B cell (primary cell): ENCODE measurements at regions not wholly inside any gene's neighbourhood (a gene's known extent, or its start where the extent isn't known, plus 50 kb on each side); places are given as distances from the start of the nearest gene placed in this dataset.

Source experiments
- ATAC-seq: fragments of 200-7000 bp; cut with Tn5 transposase; one replicate; pipeline ENCODE4 v1.10.0; 2021; ENCODE audit warnings: low read depth, mild to moderate bottlenecking, moderate number of reproducible peaks, moderate library complexity
- CTCF ChIA-PET: fragments of 350-600 bp; sonication (Branson Sonifier 250); formaldehyde crosslinking; loops from one replicate; lab custom pipeline; 2021; ENCODE audit warnings: antibody characterized with exemption, inconsistent platforms; lab: Charles Lee
- POLR2A ChIA-PET: fragments of 350-600 bp; sonication (Branson Sonifier 250); formaldehyde crosslinking; loops from one replicate; lab custom pipeline; 2021; ENCODE audit warnings: antibody characterized with exemption; lab: Charles Lee
- DNase-seq: peaks from one replicate; pipeline ENCODE4 v3.0.0; 2013
- H2AFZ ChIP-seq: 2 replicates; pipeline ENCODE4 v1.6.1; 2012; ENCODE audit warnings: mild to moderate bottlenecking, low read depth, low read length; ENCODE audit not compliant: insufficient read depth, poor library complexity, severe bottlenecking
- H3K27ac ChIP-seq, 2 donors: 1 replicate in 1 of 2; 2 replicates in 1 of 2; pipeline ENCODE4 v1.5.1; 2012 to 2013; ENCODE audit warnings: low read length in 2 of 2, mild to moderate bottlenecking in 2 of 2, moderate library complexity in 1 of 2
- H3K27me3 ChIP-seq, 4 experiments: fragments of 200-600 bp in 1 of 4; sonication (generic) in 1 of 4; replicated peaks in 1 of 4; 1 replicate in 2 of 4; 2 replicates in 2 of 4; pipeline versions ENCODE4 v1.6.1 to v1.7.0; 2013 to 2016; ENCODE audit warnings: low read length in 3 of 4, mild to moderate bottlenecking in 2 of 4, mixed read lengths in 1 of 4, moderate library complexity in 1 of 4; ENCODE audit not compliant: insufficient read depth in 4 of 4, control insufficient read depth in 3 of 4; ENCODE audit errors: control extremely low read depth in 1 of 4
- H3K36me3 ChIP-seq, 2 experiments: replicated peaks in 1 of 2; 1 replicate in 1 of 2; 2 replicates in 1 of 2; pipeline versions ENCODE4 v1.6.1 to v1.7.1; 2013; ENCODE audit warnings: low read length in 1 of 2; ENCODE audit not compliant: insufficient read depth in 2 of 2, control insufficient read depth in 1 of 2; ENCODE audit errors: control extremely low read depth in 1 of 2, extremely low read depth in 1 of 2
- H3K4me1 ChIP-seq, 2 donors: fragments of 200-600 bp in 1 of 2; sonication (generic) in 1 of 2; 1 replicate in 1 of 2; 2 replicates in 1 of 2; pipeline versions ENCODE4 v1.5.1 to v1.6.1; 2013 to 2017; ENCODE audit warnings: low read length in 2 of 2; ENCODE audit not compliant: control insufficient read depth in 2 of 2, insufficient read depth in 2 of 2
- H3K4me2 ChIP-seq: replicated peaks from 2 replicates; pipeline ENCODE3; 2012; ENCODE audit warnings: mild to moderate bottlenecking, low read depth, low read length; ENCODE audit not compliant: poor library complexity, severe bottlenecking
- H3K4me3 ChIP-seq, 5 experiments: fragments of 200-600 bp in 1 of 5; sonication (generic) in 1 of 5; 1 replicate in 3 of 5; 2 replicates in 2 of 5; pipeline versions ENCODE4 v1.5.1 to v1.7.0; 2011 to 2016; ENCODE audit warnings: low read length in 4 of 5, mild to moderate bottlenecking in 4 of 5, low read depth in 2 of 5, control low read depth in 1 of 5, moderate library complexity in 1 of 5; ENCODE audit not compliant: insufficient read depth in 1 of 5; ENCODE audit errors: control extremely low read depth in 1 of 5, extremely low read depth in 1 of 5
- H3K79me2 ChIP-seq: fragments of 200-600 bp; sonication (generic); one replicate; pipeline ENCODE4 v1.6.0; 2016; ENCODE audit warnings: low read length; ENCODE audit not compliant: control insufficient read depth, insufficient read depth
- H3K9ac ChIP-seq: fragments of 200-600 bp; sonication (generic); 2 replicates; pipeline ENCODE4 v1.6.1; 2017; ENCODE audit warnings: mild to moderate bottlenecking, low read length, moderate library complexity
- H3K9me3 ChIP-seq, 3 donors: one replicate each; pipeline versions ENCODE4 v1.6.1 to v1.7.1; 2013; ENCODE audit warnings: low read length in 2 of 3; ENCODE audit not compliant: control insufficient read depth in 2 of 3, insufficient read depth in 1 of 3; ENCODE audit errors: control extremely low read depth in 1 of 3
- H4K20me1 ChIP-seq: 2 replicates; pipeline ENCODE4 v1.6.0; 2012; ENCODE audit warnings: mild to moderate bottlenecking, low read length; ENCODE audit not compliant: insufficient read depth, control insufficient read depth, poor library complexity, severe bottlenecking
- H3K27ac Mint-ChIP-seq: one replicate; pipeline ENCODE4 v1.8.0; 2021; ENCODE audit warnings: mixed read lengths
- H3K27me3 Mint-ChIP-seq: one replicate; pipeline ENCODE4 v1.8.0; 2021; ENCODE audit warnings: mixed read lengths
- H3K4me1 Mint-ChIP-seq: one replicate; pipeline ENCODE4 v1.8.0; 2021; ENCODE audit warnings: mixed read lengths
- H3K4me3 Mint-ChIP-seq: one replicate; pipeline ENCODE4 v1.8.0; 2021; ENCODE audit warnings: mixed read lengths
- H3K9me3 Mint-ChIP-seq: one replicate; pipeline ENCODE4 v1.8.0; 2022; ENCODE audit warnings: mixed read lengths; ENCODE audit not compliant: insufficient read depth
- CTCF ChIP-seq: fragments of 200-600 bp; IDR thresholded peaks from one replicate; pipeline ENCODE4 v1.8.0; 2022; ENCODE audit warnings: antibody characterized with exemption, mild to moderate bottlenecking
- EZH2 ChIP-seq: IDR thresholded peaks from 2 replicates; pipeline ENCODE4 v1.6.1; 2012; ENCODE audit warnings: borderline replicate concordance, low read depth, mild to moderate bottlenecking, moderate library complexity, low read length; ENCODE audit not compliant: insufficient read depth, poor library complexity, severe bottlenecking
- WGBS: methylation state at CpG from one replicate; pipeline ENCODE4 v1.1.5; 2013; ENCODE audit warnings: missing lambda C conversion rate; ENCODE audit not compliant: insufficient coverage; 5-methylcytosine and 5-hydroxymethylcytosine counted together
- intact Hi-C: fragments of 100-400 bp; cut with micrococcal nuclease; formaldehyde crosslinking; loops from one replicate; pipeline ENCODE4 v1.10.0; 2022

- intact Hi-C loops, result no loop called here
- TF ChIP-seq EZH2, result no peak
- TF ChIP-seq CTCF, result no peak
- H3K4me3 Mint-ChIP-seq, result no peak overlapping the region
Measured at GRCh38 chr15:48021336-48022086, 99.3 kb upstream of the SLC24A5 start.

GRCh38 chr15:48025118-48025517 lies 95.7 kb upstream of the SLC24A5 start:
- Histone ChIP-seq H2AFZ (no peak overlapping the region), H3K79me2 (no peaks in the 10 kb centered on the region), H3K36me3 (no peaks in the 10 kb centered on the region), H3K4me3 (no peak overlapping the region), H3K4me1 (no peaks in the 10 kb centered on the region), H3K27me3 (no peaks in the 10 kb centered on the region), H3K4me2 (no peak overlapping the region), H3K27ac (no peak overlapping the region), H4K20me1 (no peaks in the 10 kb centered on the region), H3K9me3 (no peaks in the 10 kb centered on the region), H3K9ac (no peak overlapping the region)
- no peak overlapping the region for H3K27ac Mint-ChIP-seq
- ChIA-PET CTCF (no interaction called here), POLR2A (no interaction called here)
- H3K9me3 Mint-ChIP-seq, result no peaks in the 10 kb centered on the region
- no peaks in the 10 kb centered on the region for H3K4me1 Mint-ChIP-seq
- intact Hi-C loops, result no loop called here
- DNase-seq (no peak), ATAC-seq (no peak)
- H3K27me3 Mint-ChIP-seq, result peaks cover 9% of the 10 kb centered on the region
- no CpG with 5 or more reads among the region's 1 CpG for WGBS
- TF ChIP-seq EZH2, result no peak
- TF ChIP-seq CTCF, result no peak
- H3K4me3 Mint-ChIP-seq, result no peak overlapping the region

More at GRCh38 chr15:48021336-48022086, 99.3 kb upstream of the SLC24A5 start:
- H3K9me3 ChIP-seq, result no peaks in the 10 kb centered on the region
- POLR2A ChIA-PET, result no interaction called here
- no peak for DNase-seq
- H2AFZ ChIP-seq, result no peak overlapping the region
- no peaks in the 10 kb centered on the region for H3K9me3 Mint-ChIP-seq
- H4K20me1 ChIP-seq, result no peaks in the 10 kb centered on the region
- no peaks in the 10 kb centered on the region for H3K79me2 ChIP-seq
- H3K4me3 ChIP-seq, result no peak overlapping the region
- H3K9ac ChIP-seq, result no peak overlapping the region
- H3K27me3 ChIP-seq, result no peaks in the 10 kb centered on the region
- CTCF ChIA-PET, result no interaction called here
- H3K4me1 ChIP-seq, result no peaks in the 10 kb centered on the region
- no peak overlapping the region for H3K27ac Mint-ChIP-seq
- H3K4me1 Mint-ChIP-seq, result no peaks in the 10 kb centered on the region
- no peak for ATAC-seq
- no peak overlapping the region for H3K4me2 ChIP-seq
- H3K36me3 ChIP-seq, result no peaks in the 10 kb centered on the region
- WGBS, result 91% methylated on average over 1 of the region's 6 CpGs
- peaks cover 7% of the 10 kb centered on the region for H3K27me3 Mint-ChIP-seq
- H3K27ac ChIP-seq, result no peak overlapping the region
